ENCODE measurements at regions not wholly inside any gene's neighbourhood (a gene's known extent, or its start where the extent isn't known, plus 50 kb on each side); places are given as distances from the start of the nearest gene placed in this dataset.
"Not testable (repeated sequence)": the region's sequence is repeated elsewhere in the genome, so short reads cannot be mapped to it uniquely, and the experiment has no call there.

DNA sequence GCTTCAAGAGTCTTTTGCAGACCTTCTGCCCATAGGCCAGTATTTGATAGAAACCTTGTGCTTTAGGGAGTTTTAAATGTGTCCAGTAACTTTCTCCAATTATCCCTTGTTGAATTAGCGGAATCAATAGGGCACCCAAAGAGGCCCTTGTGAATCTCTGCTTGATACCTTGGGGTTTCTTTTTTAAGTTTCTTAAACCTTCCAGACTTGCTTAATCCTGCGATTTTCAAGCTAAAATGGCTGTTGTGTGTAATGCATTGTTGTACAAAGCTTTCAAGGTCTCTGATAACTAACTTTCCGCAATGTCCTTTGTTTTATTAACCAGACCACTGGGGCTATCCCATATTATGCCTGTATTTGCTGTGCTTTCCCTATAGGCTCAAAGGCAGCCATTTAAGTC lies 577.4 kb upstream of the RORB start:
- TF ChIP-seq, protein P1, sequence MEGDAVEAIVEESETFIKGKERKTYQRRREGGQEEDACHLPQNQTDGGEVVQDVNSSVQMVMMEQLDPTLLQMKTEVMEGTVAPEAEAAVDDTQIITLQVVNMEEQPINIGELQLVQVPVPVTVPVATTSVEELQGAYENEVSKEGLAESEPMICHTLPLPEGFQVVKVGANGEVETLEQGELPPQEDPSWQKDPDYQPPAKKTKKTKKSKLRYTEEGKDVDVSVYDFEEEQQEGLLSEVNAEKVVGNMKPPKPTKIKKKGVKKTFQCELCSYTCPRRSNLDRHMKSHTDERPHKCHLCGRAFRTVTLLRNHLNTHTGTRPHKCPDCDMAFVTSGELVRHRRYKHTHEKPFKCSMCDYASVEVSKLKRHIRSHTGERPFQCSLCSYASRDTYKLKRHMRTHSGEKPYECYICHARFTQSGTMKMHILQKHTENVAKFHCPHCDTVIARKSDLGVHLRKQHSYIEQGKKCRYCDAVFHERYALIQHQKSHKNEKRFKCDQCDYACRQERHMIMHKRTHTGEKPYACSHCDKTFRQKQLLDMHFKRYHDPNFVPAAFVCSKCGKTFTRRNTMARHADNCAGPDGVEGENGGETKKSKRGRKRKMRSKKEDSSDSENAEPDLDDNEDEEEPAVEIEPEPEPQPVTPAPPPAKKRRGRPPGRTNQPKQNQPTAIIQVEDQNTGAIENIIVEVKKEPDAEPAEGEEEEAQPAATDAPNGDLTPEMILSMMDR (IDR thresholded peaks at IDR 0.05; ENCODE audit: control insufficient read depth, extremely low read depth, insufficient read depth) = no peak
- no peak overlapping the region for H3K4me3 ChIP-seq (ENCODE audit: low read depth, low read length)
- no peak for DNase-seq (ENCODE audit: low read depth)

DNA sequence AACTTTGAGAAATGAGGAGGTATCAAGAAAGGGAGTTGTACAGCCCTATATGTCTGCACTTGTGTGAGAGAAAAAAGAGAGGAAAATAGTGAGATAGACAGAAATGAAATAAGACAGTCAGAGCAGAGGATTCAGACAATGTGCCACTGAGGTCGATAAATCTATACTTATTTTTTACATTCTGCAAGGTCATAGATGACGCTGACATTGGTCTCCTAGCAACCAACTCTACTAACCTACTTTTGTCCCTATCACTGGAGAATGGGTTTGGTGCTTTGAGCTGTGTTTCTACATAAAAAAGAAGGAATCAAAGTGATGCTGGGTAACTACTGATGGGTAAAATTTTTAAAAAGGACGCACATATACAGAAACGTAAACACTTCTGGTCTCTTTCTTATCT lies 573.3 kb upstream of the RORB start:
- TF ChIP-seq, protein P1 (IDR thresholded peaks at IDR 0.05; ENCODE audit: control insufficient read depth, extremely low read depth, insufficient read depth) = no peak
- DNase-seq (ENCODE audit: low read depth) = no peak
- no peak overlapping the region for H3K4me3 ChIP-seq (ENCODE audit: low read depth, low read length)

- TF ChIP-seq, protein P1 (IDR thresholded peaks at IDR 0.05; ENCODE audit: control insufficient read depth, extremely low read depth, insufficient read depth) = no peak
- no peak overlapping the region for H3K4me3 ChIP-seq (ENCODE audit: low read depth, low read length)
- DNase-seq (ENCODE audit: low read depth) = no peak
These were observed 546.0 kb upstream of the RORB start for GRCh38 chr9:73951147-73951546.

DNA sequence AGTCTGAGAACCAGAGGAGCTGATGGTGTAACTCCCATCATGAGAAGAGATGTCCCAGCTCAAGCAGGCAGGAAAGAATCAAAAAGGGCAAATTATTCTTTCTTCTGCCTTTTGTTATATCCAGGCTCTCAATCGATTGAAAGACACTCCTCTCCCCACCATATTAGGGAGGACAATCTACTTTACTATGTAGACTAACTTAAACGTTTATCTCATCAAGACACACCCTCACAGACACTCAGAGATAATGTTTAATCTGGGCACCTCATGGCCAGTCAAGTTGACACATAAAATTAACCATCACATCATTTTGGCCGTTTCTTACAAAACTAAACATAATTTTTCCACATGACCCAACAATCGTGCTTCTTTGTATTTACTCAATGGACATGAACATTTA lies 534.3 kb upstream of the RORB start:
- no peak for DNase-seq (ENCODE audit: low read depth)
- H3K4me3 ChIP-seq (ENCODE audit: low read depth, low read length) = no peak overlapping the region
- TF ChIP-seq, protein P1 (IDR thresholded peaks at IDR 0.05; ENCODE audit: control insufficient read depth, extremely low read depth, insufficient read depth) = no peak

GRCh38 chr9:73969936-73970335 lies 527.2 kb upstream of the RORB start:
- no peak overlapping the region for H3K4me3 ChIP-seq (ENCODE audit: low read depth, low read length)
- TF ChIP-seq, protein P1 (IDR thresholded peaks at IDR 0.05; ENCODE audit: control insufficient read depth, extremely low read depth, insufficient read depth) = no peak
- no peak for DNase-seq (ENCODE audit: low read depth)

- not testable (repeated sequence) for DNase-seq (ENCODE audit: low read depth)
These were observed 520.7 kb upstream of the RORB start for GRCh38 chr9:73976424-73976823.

GRCh38 chr9:73979894-73980264 lies 517.3 kb upstream of the RORB start:
- H3K4me3 ChIP-seq (ENCODE audit: low read depth, low read length) = no peak overlapping the region
- TF ChIP-seq, protein P1 (IDR thresholded peaks at IDR 0.05; ENCODE audit: control insufficient read depth, extremely low read depth, insufficient read depth) = no peak
- DNase-seq (ENCODE audit: low read depth) = no peak

More at GRCh38 chr9:73976424-73976823, 520.7 kb upstream of the RORB start:
- H3K4me3 ChIP-seq (ENCODE audit: low read depth, low read length) = not testable (repeated sequence)

Measured in LNCaP clone FGC (cell line).